OCI-LY1 (cell line): ENCODE measurements at regions not wholly inside any gene's neighbourhood (a gene's known extent, or its start where the extent isn't known, plus 50 kb on each side); places are given as distances from the start of the nearest gene placed in this dataset.

Experiments
- CTCF ChIP-seq: fragments of 200-600 bp; sonication (generic), shearing (Covaris generic); IDR thresholded peaks from 2 replicates; pipeline ENCODE4 v1.5.1; 2017; ENCODE audit warnings: mild to moderate bottlenecking, antibody characterized with exemption, low read length, moderate library complexity, mixed read lengths
- EZH2 ChIP-seq: fragments of 200-600 bp; sonication (generic), shearing (Covaris generic); IDR thresholded peaks from 2 replicates; pipeline ENCODE4 v1.8.0; 2017; ENCODE audit warnings: borderline replicate concordance, mixed run types, mild to moderate bottlenecking, antibody characterized with exemption, low read length, moderate library complexity, mixed read lengths

GRCh38 chr7:22630069-22630468 is 96.9 kb upstream of the IL6 start:
- no peak for TF ChIP-seq CTCF
- no peak for TF ChIP-seq EZH2
